LNCaP clone FGC (cell line): ENCODE measurements at regions not wholly inside any gene's neighbourhood (a gene's known extent, or its start where the extent isn't known, plus 50 kb on each side); places are given as distances from the start of the nearest gene placed in this dataset.

Experiments
- DNase-seq: peaks from one replicate; pipeline ENCODE4 v3.0.0-alpha.2; 2011; ENCODE audit warnings: low read depth
- H3K4me3 ChIP-seq: 2 replicates; pipeline ENCODE4 v1.5.1; 2011; ENCODE audit warnings: mild to moderate bottlenecking, low read depth, low read length, control low read depth
- TF ChIP-seq, protein P1 (sequence below): IDR thresholded peaks from 2 replicates; pipeline ENCODE4 v1.5.1; 2012; ENCODE audit warnings: mild to moderate bottlenecking; ENCODE audit not compliant: control insufficient read depth, insufficient read depth; ENCODE audit errors: extremely low read depth

GRCh38 chr9:28792716-28793115 lies 1219.4 kb upstream of the C9orf72 start:
- DNase-seq: no peak
- H3K4me3 ChIP-seq: no peak overlapping the region
- TF ChIP-seq, protein P1, sequence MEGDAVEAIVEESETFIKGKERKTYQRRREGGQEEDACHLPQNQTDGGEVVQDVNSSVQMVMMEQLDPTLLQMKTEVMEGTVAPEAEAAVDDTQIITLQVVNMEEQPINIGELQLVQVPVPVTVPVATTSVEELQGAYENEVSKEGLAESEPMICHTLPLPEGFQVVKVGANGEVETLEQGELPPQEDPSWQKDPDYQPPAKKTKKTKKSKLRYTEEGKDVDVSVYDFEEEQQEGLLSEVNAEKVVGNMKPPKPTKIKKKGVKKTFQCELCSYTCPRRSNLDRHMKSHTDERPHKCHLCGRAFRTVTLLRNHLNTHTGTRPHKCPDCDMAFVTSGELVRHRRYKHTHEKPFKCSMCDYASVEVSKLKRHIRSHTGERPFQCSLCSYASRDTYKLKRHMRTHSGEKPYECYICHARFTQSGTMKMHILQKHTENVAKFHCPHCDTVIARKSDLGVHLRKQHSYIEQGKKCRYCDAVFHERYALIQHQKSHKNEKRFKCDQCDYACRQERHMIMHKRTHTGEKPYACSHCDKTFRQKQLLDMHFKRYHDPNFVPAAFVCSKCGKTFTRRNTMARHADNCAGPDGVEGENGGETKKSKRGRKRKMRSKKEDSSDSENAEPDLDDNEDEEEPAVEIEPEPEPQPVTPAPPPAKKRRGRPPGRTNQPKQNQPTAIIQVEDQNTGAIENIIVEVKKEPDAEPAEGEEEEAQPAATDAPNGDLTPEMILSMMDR: no peak

DNA sequence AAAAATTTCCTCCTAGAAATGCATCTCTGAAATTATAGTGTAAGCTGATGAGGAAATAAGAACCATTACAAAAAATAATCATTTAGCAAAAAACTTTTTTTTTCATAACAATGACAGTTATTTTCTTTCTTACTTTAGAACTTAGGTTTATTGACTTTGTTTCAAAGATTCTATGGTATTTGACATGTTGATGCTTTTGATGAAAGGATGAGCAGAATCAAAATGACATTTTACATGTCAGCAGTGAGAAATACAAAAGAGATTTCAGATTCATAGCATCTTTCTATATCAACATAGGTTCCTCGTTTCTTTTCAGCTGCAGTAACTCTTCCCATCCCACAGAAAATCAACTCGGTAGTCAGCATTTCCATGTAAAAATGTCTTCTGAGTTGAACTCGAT lies 1226.6 kb upstream of the C9orf72 start:
- H3K4me3 ChIP-seq: no peak overlapping the region
- no peak for DNase-seq
- TF ChIP-seq, protein P1: no peak

- DNase-seq: no peak
- no peak overlapping the region for H3K4me3 ChIP-seq
- TF ChIP-seq, protein P1: no peak
These were observed 1228.0 kb upstream of the C9orf72 start for GRCh38 chr9:28801144-28801799.

DNA sequence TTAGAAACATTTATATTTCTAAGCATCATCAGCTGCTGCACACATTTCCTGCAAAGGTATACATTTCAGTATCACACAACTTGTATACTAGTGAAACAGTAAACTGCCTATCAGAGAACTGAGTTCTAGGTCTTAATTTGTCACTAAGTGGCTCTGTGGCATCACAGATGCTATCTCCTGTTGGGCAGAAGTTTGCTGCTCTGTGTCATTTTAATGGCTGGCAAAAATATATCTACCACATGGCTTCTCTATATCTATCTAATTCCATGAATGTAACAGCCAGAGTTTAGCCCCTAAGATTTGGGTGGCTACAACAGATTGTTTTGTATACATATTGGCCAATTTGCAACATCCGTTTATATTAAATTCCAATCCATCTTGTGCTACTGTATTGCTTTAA lies 1231.9 kb upstream of the C9orf72 start:
- no peak overlapping the region for H3K4me3 ChIP-seq
- DNase-seq: no peak
- TF ChIP-seq, protein P1: no peak

GRCh38 chr9:28808042-28808441 lies 1234.8 kb upstream of the C9orf72 start:
- DNase-seq: no peak
- TF ChIP-seq, protein P1: no peak
- H3K4me3 ChIP-seq: no peak overlapping the region

- no peak for DNase-seq
These were observed 1237.3 kb upstream of the C9orf72 start for GRCh38 chr9:28810388-28811075.

More at GRCh38 chr9:28810388-28811075, 1237.3 kb upstream of the C9orf72 start:
- TF ChIP-seq, protein P1: no peak
- no peak overlapping the region for H3K4me3 ChIP-seq
